NK-92 (cell line): ENCODE measurements at regions not wholly inside any gene's neighbourhood (a gene's known extent, or its start where the extent isn't known, plus 50 kb on each side); places are given as distances from the start of the nearest gene placed in this dataset.
"Not testable (repeated sequence)": the region's sequence is repeated elsewhere in the genome, so short reads cannot be mapped to it uniquely, and the experiment has no call there.

Experiments used
- DNase-seq: peaks from one replicate; lab custom pipeline; 2025; ENCODE audit not compliant: unreplicated experiment; lab: John Stamatoyannopoulos, UW

DNA sequence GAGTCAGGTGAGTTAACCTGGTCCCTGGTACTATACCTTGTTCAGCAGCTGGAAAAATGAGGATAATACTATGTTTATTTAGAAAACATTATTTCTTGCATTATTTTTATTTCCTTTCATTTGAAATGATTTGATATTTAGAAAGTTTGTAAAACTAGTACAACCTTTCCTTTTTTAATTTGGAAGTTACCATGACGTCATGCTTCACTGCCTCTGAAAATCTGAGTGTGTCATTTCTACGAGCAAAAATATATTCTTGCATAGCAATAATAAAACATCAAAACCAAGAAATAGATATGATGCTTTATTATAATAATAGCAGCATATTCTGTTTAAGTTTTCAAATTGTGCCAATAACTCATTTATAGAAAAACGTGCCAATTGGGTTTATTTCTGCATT lies 1445.0 kb upstream of the RAG2 start:
- no peak for DNase-seq

DNA sequence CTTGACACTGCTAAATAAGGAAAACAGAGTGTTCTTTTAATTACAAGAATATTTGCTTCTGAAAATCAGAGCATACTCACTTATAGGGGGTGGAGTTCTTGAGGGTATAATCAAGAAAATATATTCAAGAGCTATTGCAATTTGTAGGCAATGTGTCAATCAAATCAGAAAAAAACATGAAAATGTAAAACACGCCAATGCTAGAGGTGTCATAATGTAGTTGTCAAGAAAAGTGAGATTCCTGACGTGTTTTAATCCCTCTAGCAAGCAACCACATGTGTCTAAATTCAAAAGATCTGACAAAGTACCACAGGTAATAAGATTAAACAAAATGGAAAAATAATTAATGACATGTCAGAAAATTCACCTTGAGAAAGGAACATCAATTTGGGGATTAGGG lies 1440.7 kb upstream of the RAG2 start:
- no peak for DNase-seq

DNA sequence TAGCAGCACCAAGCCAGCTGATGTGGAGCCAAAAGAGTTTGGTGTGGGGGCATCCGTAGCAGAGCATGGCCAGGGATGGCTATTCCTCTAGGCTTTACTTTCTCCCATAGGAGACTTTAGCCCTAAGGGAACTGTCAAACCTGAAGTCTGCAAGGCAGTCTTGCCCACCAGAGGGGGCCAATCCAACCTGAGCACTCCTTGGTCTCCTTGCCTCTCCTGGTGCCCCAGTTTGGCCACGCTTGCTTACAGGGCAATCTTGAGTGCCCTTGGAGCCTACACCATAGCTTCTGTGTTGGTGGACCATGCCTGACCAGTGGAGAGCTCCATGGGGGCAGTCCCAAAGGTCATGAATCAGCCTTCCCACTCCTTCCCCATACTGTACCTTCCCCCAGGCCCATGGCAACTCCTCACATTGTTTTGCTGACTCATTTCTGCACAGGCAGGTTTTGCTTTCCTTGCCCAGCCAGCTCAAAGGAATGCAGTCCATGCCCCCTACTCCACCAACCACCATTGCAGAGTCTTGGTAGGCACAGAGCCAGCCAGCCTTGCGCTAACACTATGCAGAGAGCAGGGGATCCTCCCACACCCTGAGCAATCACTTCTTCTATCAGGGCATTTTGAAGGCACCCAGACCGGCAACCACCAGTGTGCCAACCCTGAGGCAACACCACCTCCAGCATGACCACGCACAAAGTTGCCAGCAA lies 1421.2 kb upstream of the RAG2 start:
- no peak for DNase-seq

DNA sequence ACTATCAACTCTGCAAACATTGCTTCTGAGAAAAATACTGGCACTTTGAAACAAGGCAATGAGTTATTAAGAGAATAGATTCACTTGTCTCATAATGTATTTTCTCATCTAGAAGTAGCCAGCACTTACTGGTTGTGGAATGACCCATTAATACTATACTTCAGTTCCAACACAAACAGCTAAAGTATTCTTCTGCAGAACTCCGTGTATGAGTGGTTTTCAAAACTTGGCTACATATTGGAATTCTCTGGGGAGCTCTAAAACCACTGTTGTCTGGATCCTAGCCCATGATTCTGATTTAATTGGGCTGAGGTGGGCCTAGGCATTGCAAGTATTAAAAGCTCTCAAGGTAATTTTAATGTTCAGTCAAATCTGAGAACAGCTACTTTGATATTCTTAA lies 1416.4 kb upstream of the RAG2 start:
- DNase-seq = no peak

DNA sequence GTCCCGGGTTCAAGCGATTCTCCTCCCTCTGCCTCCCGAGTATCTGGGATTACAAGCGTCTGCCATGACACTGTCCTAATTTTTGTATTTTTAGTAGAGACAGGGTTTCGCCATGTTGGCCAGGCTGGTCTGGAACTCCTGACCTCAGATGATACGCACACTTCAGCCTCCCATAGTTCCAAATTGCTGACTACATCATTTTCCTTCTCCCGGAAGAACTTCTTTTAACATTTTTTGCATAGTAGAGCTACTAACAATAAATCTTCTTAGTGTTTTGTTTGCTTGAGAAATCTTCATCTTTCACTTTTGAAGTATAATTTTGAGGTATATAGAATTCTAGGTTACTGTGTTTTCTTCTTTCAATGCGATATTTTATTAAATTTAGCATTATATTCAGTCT lies 1415.1 kb upstream of the RAG2 start:
- no peak for DNase-seq

DNA sequence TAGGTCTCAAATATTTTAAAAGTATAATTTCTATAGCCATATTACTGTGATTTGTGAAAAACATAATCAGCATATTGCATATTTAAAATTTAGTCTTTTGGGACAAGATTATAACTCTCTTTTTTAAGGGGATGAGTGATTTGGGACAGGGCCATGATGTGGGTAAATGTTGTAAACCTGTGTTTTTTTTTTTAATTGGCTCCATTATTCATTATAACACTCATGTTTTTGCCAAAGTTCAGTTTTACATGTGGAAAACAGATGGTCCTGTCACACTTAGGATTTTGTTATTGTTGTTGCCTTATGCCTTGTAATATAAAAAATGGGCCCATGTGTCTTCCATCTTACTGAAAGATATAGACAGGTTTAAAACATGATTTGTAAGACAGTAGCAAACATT lies 1413.5 kb upstream of the RAG2 start:
- no peak for DNase-seq

DNA sequence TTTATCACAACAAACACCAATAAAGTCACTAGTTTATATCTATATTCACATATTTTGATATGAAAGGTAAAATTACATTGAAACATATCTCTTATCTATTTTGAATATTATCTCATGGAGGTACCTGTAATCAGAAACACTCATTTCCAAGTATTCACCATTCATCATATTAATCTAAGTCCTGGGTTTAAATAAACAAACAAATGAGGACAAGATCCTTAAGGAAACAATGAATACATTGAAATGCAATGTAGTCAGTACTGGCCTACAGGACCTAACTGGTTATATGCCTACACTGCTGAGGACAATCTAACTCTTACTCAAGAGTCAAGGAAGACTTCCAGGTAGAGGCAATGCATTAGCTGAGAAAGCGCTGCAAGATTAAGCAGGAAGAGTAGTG lies 1411.9 kb upstream of the RAG2 start:
- no peak for DNase-seq

DNA sequence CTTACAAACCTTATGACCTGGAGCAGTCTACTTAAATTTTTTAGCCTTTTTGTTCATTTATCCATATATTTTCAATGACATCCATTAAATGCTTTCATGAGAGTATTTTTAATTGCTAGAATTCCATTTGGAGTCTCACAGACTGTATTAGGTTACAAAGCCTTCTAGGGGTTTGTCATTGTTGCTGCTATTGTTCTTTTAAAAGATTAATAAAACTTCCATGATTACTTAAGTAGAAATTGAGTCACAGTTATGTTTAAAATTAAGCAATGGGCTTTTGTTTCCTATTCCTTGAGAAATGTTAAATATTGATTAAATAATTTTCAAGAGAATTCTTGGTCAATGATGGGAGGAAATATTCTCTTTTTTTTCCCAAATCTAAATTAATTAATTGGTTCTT lies 1408.4 kb upstream of the RAG2 start:
- DNase-seq = no peak

DNA sequence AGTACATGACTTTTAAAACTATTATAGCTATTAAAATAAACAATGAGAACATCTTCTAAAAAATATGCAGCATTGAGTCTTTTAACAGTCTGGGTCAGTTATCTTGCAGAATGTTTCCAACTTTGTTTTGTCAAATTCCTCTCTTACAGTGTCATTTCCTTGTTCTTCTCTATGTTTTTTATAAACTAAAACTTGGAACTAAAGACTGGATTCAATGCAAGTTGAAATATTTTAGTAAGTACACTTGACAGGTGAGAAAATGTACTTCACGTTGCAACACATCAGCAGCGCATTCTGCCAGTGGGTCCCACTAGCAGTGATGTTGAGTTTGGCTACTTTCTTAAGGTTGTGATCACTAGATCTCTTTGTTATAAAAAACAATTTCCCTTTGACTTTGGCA lies 1407.6 kb upstream of the RAG2 start:
- DNase-seq = no peak

DNA sequence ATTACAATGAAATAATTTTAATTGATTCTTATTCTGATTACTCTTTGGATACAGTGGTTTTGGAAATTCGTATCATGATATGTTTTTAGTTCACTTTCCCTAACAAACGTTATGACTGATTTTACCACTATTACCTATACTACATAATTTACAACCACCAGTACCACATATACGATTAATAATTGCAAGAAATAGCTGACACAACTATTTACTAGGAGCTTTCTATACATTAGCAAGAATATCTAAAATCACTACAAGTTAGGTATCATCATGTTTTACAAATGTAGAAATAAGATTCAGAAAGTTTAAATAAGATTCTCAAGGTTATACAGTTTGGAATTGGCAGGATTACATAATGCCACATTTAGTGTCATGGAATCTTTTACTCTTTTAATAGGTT lies 1401.1 kb upstream of the RAG2 start:
- no peak for DNase-seq

DNA sequence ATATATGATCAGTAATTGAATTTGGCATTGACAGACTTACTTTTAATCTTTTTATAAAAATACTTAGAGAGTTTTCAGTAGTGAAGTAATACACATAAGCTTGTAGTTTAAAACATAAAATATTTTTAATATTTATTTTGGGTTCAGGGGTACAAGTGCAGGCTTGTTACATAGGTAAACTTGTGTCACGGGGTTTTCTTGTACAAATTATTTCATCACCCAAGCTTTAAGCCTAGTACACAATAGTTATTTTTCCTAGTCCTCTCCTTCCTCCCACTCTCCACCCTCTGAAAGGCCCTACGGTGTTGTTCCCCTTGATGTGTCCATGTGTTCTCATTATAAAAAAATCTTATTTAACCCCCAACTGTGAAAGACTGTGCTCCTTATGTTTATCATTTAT lies 1397.8 kb upstream of the RAG2 start:
- no peak for DNase-seq

DNA sequence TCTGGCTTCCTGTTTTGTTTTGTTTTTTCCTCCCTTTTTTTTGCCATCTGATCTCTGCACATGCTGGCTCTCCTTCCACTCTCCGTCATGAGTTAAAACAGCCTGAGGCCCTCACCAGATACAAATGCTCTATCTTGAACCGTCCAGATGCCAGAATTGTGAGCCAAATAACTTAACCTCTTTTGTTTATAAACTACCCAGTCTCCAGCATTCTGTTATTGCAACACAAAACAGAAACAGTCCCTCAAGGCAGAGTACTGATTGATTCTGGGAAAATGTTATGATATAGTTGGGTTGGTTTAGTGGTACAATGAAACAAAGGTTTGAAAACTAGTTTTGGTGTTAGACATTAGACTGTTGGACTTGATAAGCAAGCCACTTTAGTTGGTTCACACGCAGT lies 1390.0 kb upstream of the RAG2 start:
- DNase-seq = no peak

DNA sequence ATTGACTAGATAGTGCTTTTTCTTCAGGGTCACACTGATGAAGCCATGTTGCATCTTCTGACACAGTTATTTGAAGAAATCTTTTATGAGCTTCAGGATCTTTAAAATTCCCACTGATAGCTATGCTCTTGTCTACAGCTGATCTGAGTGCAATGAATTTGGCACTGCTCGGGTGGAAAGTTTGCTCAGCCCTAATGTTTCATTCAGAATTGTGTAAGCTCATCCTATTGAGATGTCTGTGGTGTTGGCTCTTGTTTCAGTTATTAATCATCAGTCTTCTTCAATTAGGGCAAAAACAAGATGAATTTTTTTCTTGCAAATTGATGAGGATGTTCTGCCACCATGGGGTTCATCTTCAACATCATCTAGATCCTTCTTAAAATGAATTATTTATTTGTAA lies 1387.0 kb upstream of the RAG2 start:
- DNase-seq = no peak

DNA sequence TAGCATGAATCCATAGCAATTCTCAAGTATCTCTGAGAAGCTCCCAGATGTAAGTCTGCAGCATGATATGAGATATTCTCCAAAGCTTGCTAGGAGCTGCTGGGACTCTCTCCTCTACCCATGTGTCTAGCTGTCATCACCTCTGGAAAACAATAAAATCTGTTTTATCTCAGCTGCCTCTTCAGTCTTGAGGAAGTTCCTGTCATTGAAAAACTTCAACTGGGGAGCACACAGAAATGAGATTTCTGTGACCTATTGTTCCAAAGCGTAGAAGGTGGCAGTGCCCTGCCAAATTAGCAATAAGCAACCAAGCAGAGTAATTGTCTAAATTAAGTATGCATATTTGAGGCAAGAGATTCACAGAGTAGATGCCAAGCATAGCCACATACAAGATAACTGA lies 1380.6 kb upstream of the RAG2 start:
- DNase-seq = no peak

DNA sequence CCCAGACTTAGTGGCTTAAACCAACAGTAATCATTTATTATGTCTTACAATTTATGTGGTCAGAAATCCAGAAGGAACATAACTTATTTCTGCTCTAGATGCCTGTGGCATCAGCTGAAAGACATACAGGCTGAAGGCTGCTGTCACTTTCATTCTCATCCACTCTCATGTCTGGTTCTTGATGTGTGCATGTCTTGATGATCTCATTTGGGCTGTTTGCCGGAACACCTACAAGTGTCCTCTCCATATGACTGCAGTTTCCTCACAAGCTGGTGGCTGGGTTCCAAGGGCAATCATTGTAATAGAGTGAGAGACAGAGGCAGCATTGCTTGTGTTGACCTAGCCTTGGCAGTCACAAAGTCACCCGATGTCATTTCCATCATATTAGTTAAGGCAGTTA lies 1375.9 kb upstream of the RAG2 start:
- no peak for DNase-seq

DNA sequence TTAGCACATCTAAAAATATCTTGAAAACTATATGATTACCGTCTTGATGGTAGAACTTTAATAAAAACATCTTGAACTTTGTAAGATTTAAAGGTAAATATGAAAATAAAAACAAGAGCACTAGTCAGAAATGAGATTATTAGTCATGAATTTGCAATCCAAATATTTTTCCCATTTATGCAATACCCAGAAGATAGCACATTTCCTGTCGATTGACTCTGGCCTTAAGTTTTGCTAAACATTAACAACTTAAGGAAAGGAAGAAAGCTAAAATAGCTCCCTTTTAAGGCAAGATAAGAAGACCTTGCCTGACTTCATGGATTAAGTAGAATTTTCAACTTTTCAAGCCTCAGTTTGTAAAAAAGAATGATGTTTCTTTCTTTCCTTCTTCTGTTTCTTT lies 1374.7 kb upstream of the RAG2 start:
- no peak for DNase-seq

DNA sequence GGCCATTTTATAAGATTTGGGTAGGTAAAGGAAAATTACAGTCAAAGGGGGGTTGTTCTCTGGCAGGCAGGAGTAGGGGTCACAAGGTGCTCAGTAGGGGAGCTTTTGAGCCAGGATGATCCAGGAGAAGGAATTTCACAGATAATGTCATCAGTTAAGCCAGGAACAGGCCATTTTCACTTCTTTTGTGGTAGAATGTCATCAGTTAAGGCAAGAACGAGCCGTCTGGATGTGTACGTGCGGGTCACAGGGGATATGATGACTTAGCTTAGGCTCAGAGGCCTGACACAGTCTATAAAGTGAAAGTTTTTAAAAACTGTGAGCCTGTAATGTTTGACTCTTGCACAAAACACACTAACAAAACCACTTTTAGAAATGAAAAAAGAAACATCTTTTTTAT lies 1371.3 kb upstream of the RAG2 start:
- not testable (repeated sequence) for DNase-seq

DNA sequence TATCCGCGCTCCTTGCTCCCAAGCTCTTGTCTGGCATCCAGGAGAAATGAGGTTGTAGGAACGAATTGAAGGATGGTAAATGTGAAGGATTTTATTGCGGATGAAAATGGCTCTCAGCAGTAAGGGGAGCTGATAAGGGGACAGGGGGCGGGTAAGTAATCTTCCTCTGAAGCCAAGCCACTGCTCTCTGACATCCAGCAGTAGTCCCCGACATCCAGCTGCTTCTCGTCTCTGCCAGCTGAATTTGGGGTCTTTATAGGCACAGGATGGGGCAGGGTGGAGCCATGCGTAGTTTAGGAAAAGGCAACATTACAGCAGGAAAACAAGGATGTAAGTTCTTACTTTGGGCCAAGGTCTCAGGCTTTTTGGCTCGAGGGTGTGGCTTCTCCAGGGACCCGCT lies 1370.1 kb upstream of the RAG2 start:
- no peak for DNase-seq

DNA sequence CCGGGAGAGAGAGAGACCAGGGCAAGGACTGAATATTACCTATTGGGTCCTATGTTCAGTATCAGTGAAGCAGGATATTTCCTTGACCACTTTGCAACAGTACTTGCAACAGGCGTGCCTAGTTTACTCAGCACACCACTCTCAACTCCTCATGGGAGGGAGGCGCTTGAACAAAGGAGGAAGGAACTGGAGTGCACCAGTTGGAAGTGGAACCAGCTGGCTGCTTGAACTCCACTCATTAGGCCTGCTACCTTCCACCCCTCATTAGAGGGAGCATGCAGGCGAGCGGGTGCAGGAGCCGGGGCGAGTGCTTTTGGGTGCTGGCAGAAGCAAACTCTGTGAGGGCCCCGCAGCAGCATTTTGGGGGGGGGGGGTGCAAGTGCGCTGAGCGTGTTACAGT lies 1369.6 kb upstream of the RAG2 start:
- DNase-seq = no peak

DNA sequence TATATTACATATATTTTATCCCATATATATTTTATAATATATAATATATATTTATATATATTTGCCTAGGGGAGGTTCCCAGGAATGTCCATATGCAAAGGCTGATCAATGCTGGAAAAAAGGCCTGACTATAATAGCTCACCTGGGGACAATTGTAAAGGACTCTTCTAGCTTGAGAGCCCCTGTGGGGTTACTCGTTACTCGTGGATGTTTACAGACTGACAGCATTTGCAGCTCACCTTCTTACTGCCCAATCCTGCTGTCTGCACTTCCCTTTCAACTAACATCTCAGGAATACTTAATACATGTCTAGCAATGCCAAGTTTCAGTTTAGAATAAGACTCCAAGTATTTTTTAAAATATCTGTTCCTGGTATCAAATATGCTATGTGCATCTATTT lies 1365.4 kb upstream of the RAG2 start:
- no peak for DNase-seq

DNA sequence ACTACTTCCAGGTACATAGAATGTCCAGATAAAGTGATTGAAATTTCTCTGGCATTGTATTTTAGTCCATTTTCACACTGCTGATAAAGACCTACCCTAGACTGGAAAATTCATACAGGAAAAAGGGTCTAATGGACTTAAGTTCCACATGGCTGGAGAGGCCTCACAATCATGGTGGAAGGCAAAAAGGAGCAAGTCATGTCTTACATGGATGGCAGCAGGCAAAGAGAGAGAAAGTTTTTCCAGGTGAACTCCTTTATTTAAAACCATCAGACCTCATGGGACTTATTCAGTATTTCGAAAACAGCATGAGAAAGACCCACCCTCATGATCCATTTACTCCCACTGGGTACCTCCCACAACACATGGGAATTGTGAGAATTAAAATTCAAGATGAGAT lies 1359.7 kb upstream of the RAG2 start:
- no peak for DNase-seq

DNA sequence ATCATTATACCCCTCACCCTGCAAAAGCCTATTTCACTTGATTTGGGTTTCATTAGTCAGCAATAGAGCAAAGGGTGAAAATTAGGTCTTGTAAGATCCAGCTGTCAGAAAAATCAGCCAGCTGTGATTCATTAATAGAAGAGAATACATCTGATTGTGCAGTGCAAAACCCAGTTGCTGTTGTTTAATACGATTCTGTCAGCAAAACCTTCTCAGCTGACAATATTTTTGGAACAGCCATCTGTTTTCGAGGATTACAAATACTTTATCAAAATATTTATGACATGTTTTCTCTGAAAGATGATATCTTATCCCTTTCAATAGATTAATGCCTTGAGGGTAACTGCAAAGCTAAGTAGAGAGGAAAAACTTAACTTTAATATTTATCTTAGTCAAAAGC lies 1354.0 kb upstream of the RAG2 start:
- DNase-seq = no peak

DNA sequence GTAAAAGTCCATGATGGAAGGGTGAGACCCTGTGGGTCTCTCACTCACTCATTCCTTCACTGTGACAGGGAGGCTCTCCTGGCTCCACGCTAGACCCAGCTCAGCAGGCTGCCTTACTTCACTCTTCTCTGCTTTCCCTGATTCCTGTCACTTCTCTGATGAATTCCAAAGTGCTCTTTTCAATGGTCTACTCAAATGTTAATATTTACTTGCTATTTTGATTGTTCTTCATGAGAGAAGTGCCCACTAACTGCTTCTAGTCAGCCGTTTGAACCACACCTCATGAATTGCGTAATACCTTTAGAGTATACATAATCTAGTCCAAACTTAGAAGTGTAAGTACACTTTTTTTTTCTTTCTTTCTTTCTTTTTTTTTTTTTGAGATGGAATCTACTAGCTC lies 1350.2 kb upstream of the RAG2 start:
- no peak for DNase-seq

DNA sequence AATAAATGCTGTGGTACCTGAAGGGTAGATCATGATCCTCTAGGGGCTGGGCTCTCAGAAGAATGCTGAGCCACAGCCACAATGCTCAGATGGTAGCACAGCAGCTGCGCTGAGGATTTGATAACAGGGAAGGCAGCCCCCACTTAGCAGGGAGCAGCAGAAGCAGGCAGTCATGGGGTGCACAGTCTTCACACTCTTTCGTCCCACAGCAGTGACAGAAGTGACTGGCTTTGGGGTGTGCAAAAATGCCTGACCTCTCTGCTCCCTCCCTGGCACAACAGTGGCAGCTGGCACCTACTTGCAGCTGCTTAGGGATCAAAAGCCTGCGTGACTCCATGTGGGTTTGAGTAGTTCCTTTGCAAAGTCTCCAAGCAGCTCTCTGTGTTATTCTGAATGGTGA lies 1349.8 kb upstream of the RAG2 start:
- no peak for DNase-seq
